ENCODE measurements at regions not wholly inside any gene's neighbourhood (a gene's known extent, or its start where the extent isn't known, plus 50 kb on each side); places are given as distances from the start of the nearest gene placed in this dataset.
"Not testable (repeated sequence)": the region's sequence is repeated elsewhere in the genome, so short reads cannot be mapped to it uniquely, and the experiment has no call there.

GRCh38 chr12:33194389-33194788 is 245.2 kb downstream of the SYT10 start:
- TF ChIP-seq CTCF (IDR thresholded peaks at IDR 0.05; ENCODE audit: low read depth, low read length); EZH2phosphoT487 (IDR thresholded peaks at IDR 0.05; ENCODE audit: low read depth): not testable (repeated sequence)
